ENCODE measurements at regions not wholly inside any gene's neighbourhood (a gene's known extent, or its start where the extent isn't known, plus 50 kb on each side); places are given as distances from the start of the nearest gene placed in this dataset.

- TF ChIP-seq CTCF (IDR thresholded peaks at IDR 0.05; ENCODE audit: insufficient read depth, low read length) = no peak
- no peak for TF ChIP-seq POLR2AphosphoS5 (IDR thresholded peaks at IDR 0.05; ENCODE audit: low read depth)
Observed at GRCh38 chr4:53935780-53936179, 128.6 kb downstream of the CHIC2 start.
